ENCODE measurements at regions not wholly inside any gene's neighbourhood (a gene's known extent, or its start where the extent isn't known, plus 50 kb on each side); places are given as distances from the start of the nearest gene placed in this dataset.

GRCh38 chr1:208686592-208686991 lies 442.4 kb upstream of the PLXNA2 start:
- Mint-ChIP-seq H3K4me1 (ENCODE audit: low read depth, unreplicated experiment) (peaks cover 5% of the 10 kb centered on the region), H3K9me3 (ENCODE audit: unreplicated experiment) (no peaks in the 10 kb centered on the region), H3K27ac (ENCODE audit: unreplicated experiment) (no peak overlapping the region), H3K27me3 (ENCODE audit: unreplicated experiment) (no peaks in the 10 kb centered on the region), H3K36me3 (ENCODE audit: unreplicated experiment) (no peaks in the 10 kb centered on the region), H3K4me3 (ENCODE audit: unreplicated experiment) (no peak overlapping the region)
- DNase-seq: no peak
- TF ChIP-seq CTCF (IDR thresholded peaks at IDR 0.05; ENCODE audit: partially characterized antibody, unreplicated experiment): no peak

- no peak for DNase-seq
- H3K9me3 Mint-ChIP-seq (ENCODE audit: unreplicated experiment): no peaks in the 10 kb centered on the region
- no peaks in the 10 kb centered on the region for H3K4me1 Mint-ChIP-seq (ENCODE audit: low read depth, unreplicated experiment)
- no peaks in the 10 kb centered on the region for H3K36me3 Mint-ChIP-seq (ENCODE audit: unreplicated experiment)
- no peaks in the 10 kb centered on the region for H3K27me3 Mint-ChIP-seq (ENCODE audit: unreplicated experiment)
- no peak overlapping the region for H3K4me3 Mint-ChIP-seq (ENCODE audit: unreplicated experiment)
- H3K27ac Mint-ChIP-seq (ENCODE audit: unreplicated experiment): no peak overlapping the region
- no peak for TF ChIP-seq CTCF (IDR thresholded peaks at IDR 0.05; ENCODE audit: partially characterized antibody, unreplicated experiment)
Measured at GRCh38 chr1:208688656-208689315, 444.6 kb upstream of the PLXNA2 start.

GRCh38 chr1:208691012-208691411 lies 446.8 kb upstream of the PLXNA2 start:
- Mint-ChIP-seq H3K36me3 (ENCODE audit: unreplicated experiment) (no peaks in the 10 kb centered on the region), H3K4me3 (ENCODE audit: unreplicated experiment) (no peak overlapping the region), H3K27me3 (ENCODE audit: unreplicated experiment) (no peaks in the 10 kb centered on the region), H3K9me3 (ENCODE audit: unreplicated experiment) (no peaks in the 10 kb centered on the region), H3K4me1 (ENCODE audit: low read depth, unreplicated experiment) (no peaks in the 10 kb centered on the region), H3K27ac (ENCODE audit: unreplicated experiment) (no peak overlapping the region)
- no peak for TF ChIP-seq CTCF (IDR thresholded peaks at IDR 0.05; ENCODE audit: partially characterized antibody, unreplicated experiment)
- no peak for DNase-seq

GRCh38 chr1:208709981-208710380 lies 465.8 kb upstream of the PLXNA2 start:
- no peaks in the 10 kb centered on the region for H3K36me3 Mint-ChIP-seq (ENCODE audit: unreplicated experiment)
- H3K27me3 Mint-ChIP-seq (ENCODE audit: unreplicated experiment): no peaks in the 10 kb centered on the region
- DNase-seq: no peak
- H3K9me3 Mint-ChIP-seq (ENCODE audit: unreplicated experiment): no peaks in the 10 kb centered on the region
- no peaks in the 10 kb centered on the region for H3K4me1 Mint-ChIP-seq (ENCODE audit: low read depth, unreplicated experiment)
- no peak overlapping the region for H3K4me3 Mint-ChIP-seq (ENCODE audit: unreplicated experiment)
- no peak overlapping the region for H3K27ac Mint-ChIP-seq (ENCODE audit: unreplicated experiment)
- TF ChIP-seq CTCF (IDR thresholded peaks at IDR 0.05; ENCODE audit: partially characterized antibody, unreplicated experiment): no peak

GRCh38 chr1:208714323-208714722 lies 470.1 kb upstream of the PLXNA2 start:
- Mint-ChIP-seq H3K4me3 (ENCODE audit: unreplicated experiment) (no peak overlapping the region), H3K4me1 (ENCODE audit: low read depth, unreplicated experiment) (no peaks in the 10 kb centered on the region), H3K36me3 (ENCODE audit: unreplicated experiment) (no peaks in the 10 kb centered on the region), H3K9me3 (ENCODE audit: unreplicated experiment) (peaks cover 1% of the 10 kb centered on the region), H3K27me3 (ENCODE audit: unreplicated experiment) (no peaks in the 10 kb centered on the region), H3K27ac (ENCODE audit: unreplicated experiment) (no peak overlapping the region)
- TF ChIP-seq CTCF (IDR thresholded peaks at IDR 0.05; ENCODE audit: partially characterized antibody, unreplicated experiment): no peak
- no peak for DNase-seq
